Trophoblast cell (in vitro differentiated cells and primary cell): ENCODE measurements at regions not wholly inside any gene's neighbourhood (a gene's known extent, or its start where the extent isn't known, plus 50 kb on each side); places are given as distances from the start of the nearest gene placed in this dataset.
A peak's percentile ranks its signal among the peaks of the same experiment; 100 is the strongest.

ENCODE experiments used
- DNase-seq, 2 donors: peaks; one replicate each; pipeline ENCODE4 v3.0.0-alpha.2; 2016
- H2AFZ ChIP-seq: 2 replicates; pipeline ENCODE4 v1.6.1; 2013; ENCODE audit warnings: low read length, moderate library complexity, mild to moderate bottlenecking; ENCODE audit not compliant: insufficient read depth, poor library complexity
- H2AK5ac ChIP-seq: 2 replicates; pipeline ENCODE4 v1.6.1; 2013; ENCODE audit warnings: mild to moderate bottlenecking, low read length
- H2BK120ac ChIP-seq: 2 replicates; pipeline ENCODE4 v1.6.1; 2013; ENCODE audit warnings: low read length, mild to moderate bottlenecking, moderate library complexity; ENCODE audit not compliant: insufficient read depth, poor library complexity
- H2BK12ac ChIP-seq: 2 replicates; pipeline ENCODE4 v1.6.1; 2013; ENCODE audit warnings: mild to moderate bottlenecking, low read length, moderate library complexity
- H2BK5ac ChIP-seq: 2 replicates; pipeline ENCODE4 v1.6.1; 2013; ENCODE audit warnings: low read length, low read depth, moderate library complexity, mild to moderate bottlenecking; ENCODE audit not compliant: poor library complexity
- H3K14ac ChIP-seq: 2 replicates; pipeline ENCODE4 v1.6.1; 2013; ENCODE audit warnings: mild to moderate bottlenecking, low read length
- H3K18ac ChIP-seq: 2 replicates; pipeline ENCODE4 v1.6.1; 2013; ENCODE audit warnings: mild to moderate bottlenecking, low read length
- H3K23ac ChIP-seq: 2 replicates; pipeline ENCODE4 v1.6.1; 2013; ENCODE audit warnings: low read length
- H3K27ac ChIP-seq: 2 replicates; pipeline ENCODE4 v1.5.1; 2013; ENCODE audit warnings: low read depth, mild to moderate bottlenecking, inconsistent platforms, low read length, moderate library complexity
- H3K27me3 ChIP-seq: 2 replicates; pipeline ENCODE4 v1.6.1; 2013; ENCODE audit warnings: inconsistent platforms, mild to moderate bottlenecking, low read length, moderate library complexity; ENCODE audit not compliant: insufficient read depth
- H3K36me3 ChIP-seq, 2 experiments: 1 replicate in 1 of 2; 2 replicates in 1 of 2; pipeline ENCODE4 v1.6.1; 2013; ENCODE audit warnings: low read length in 2 of 2, mild to moderate bottlenecking in 2 of 2, moderate library complexity in 1 of 2; ENCODE audit not compliant: insufficient read depth in 2 of 2, control insufficient read depth in 1 of 2
- H3K4ac ChIP-seq: 2 replicates; pipeline ENCODE4 v1.6.1; 2013; ENCODE audit warnings: low read depth, mild to moderate bottlenecking, low read length, moderate library complexity
- H3K4me1 ChIP-seq, 2 experiments: 1 replicate in 1 of 2; 2 replicates in 1 of 2; pipeline ENCODE4 v1.6.1; 2013; ENCODE audit warnings: low read length in 2 of 2, mild to moderate bottlenecking in 2 of 2, moderate library complexity in 1 of 2; ENCODE audit not compliant: insufficient read depth in 2 of 2, control insufficient read depth in 1 of 2
- H3K4me2 ChIP-seq: 2 replicates; pipeline ENCODE4 v1.6.1; 2013; ENCODE audit warnings: inconsistent platforms, mild to moderate bottlenecking, low read length, moderate library complexity
- H3K4me3 ChIP-seq: 2 replicates; pipeline ENCODE4 v1.5.1; 2013; ENCODE audit warnings: mild to moderate bottlenecking, low read depth, low read length, inconsistent platforms
- H3K79me1 ChIP-seq: one replicate; pipeline ENCODE4 v1.6.1; 2013; ENCODE audit warnings: low read length
- H3K79me2 ChIP-seq: 2 replicates; pipeline ENCODE4 v1.6.1; 2013; ENCODE audit warnings: low read length, mild to moderate bottlenecking; ENCODE audit not compliant: control insufficient read depth, insufficient read depth, poor library complexity
- H3K9ac ChIP-seq: 2 replicates; pipeline ENCODE4 v1.6.1; 2013; ENCODE audit warnings: mild to moderate bottlenecking, low read length
- H3K9me3 ChIP-seq: 2 replicates; pipeline ENCODE4 v1.6.1; 2013; ENCODE audit warnings: low read depth, mild to moderate bottlenecking, control low read depth, inconsistent platforms, low read length; ENCODE audit not compliant: insufficient read depth
- H4K12ac ChIP-seq: 2 replicates; pipeline ENCODE4 v1.6.1; 2013; ENCODE audit warnings: low read depth, mild to moderate bottlenecking, low read length, moderate library complexity
- H4K8ac ChIP-seq: 2 replicates; pipeline ENCODE4 v1.6.1; 2013; ENCODE audit warnings: low read depth, mild to moderate bottlenecking, low read length, moderate library complexity
- H4K91ac ChIP-seq: one replicate; pipeline ENCODE4 v1.6.1; 2013; ENCODE audit warnings: low read depth, mild to moderate bottlenecking, low read length, moderate library complexity
- WGBS: extraction: QIAGEN DNeasy Blood & Tissue Kit; methylation state at CpG from one replicate; pipeline ENCODE4 v1.1.7; 2013; ENCODE audit warnings: missing lambda C conversion rate; ENCODE audit not compliant: insufficient read length, insufficient coverage; ENCODE audit errors: extremely low coverage; 5-methylcytosine and 5-hydroxymethylcytosine counted together

GRCh38 chr6:145275787-145276186, 459.5 kb downstream of the EPM2A start:
- no peak overlapping the region for H4K12ac ChIP-seq
- H3K4me2 ChIP-seq = no peak overlapping the region
- no peaks in the 10 kb centered on the region for H3K9me3 ChIP-seq
- no peak overlapping the region for H3K23ac ChIP-seq
- no peaks in the 10 kb centered on the region for H3K79me1 ChIP-seq
- H2BK12ac ChIP-seq = no peak overlapping the region
- no peak overlapping the region for H3K9ac ChIP-seq
- WGBS = no CpG with 5 or more reads among the region's 1 CpG
- H3K4ac ChIP-seq = no peak overlapping the region
- H2BK5ac ChIP-seq = no peak overlapping the region
- H2AFZ ChIP-seq = no peak overlapping the region
- no peak overlapping the region for H3K14ac ChIP-seq
- no peaks in the 10 kb centered on the region for H3K4me1 ChIP-seq
- H3K27ac ChIP-seq = no peak overlapping the region
- no peak for DNase-seq
- H4K91ac ChIP-seq = no peak overlapping the region
- no peak overlapping the region for H3K18ac ChIP-seq
- no peaks in the 10 kb centered on the region for H3K36me3 ChIP-seq
- H4K8ac ChIP-seq = no peak overlapping the region
- H3K4me3 ChIP-seq = no peak overlapping the region
- no peak overlapping the region for H2AK5ac ChIP-seq
- no peaks in the 10 kb centered on the region for H3K27me3 ChIP-seq
- H3K79me2 ChIP-seq = no peaks in the 10 kb centered on the region
- no peak overlapping the region for H2BK120ac ChIP-seq

DNA sequence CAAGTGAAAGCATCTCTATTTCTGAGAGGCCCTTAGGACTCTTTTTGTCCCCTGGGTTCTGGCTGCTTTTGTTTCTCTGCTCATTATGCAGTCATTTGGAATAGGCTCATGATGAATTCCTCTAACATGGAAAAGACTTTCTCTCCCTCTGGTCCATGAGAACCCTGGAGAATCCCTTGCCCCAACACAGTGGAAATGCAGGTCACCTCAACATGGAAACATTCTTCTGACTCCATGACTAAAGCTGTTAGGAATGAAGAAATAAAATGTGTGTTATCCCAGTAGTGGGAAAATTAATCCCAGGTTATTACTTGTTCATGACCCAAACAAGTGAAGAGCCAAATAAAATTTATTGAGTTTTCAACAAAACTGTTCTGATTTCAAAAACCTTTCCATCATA, 458.6 kb downstream of the EPM2A start:
- Histone ChIP-seq H3K14ac (no peak overlapping the region), H3K36me3 (no peaks in the 10 kb centered on the region), H2AK5ac (no peak overlapping the region), H3K27me3 (no peaks in the 10 kb centered on the region), H2BK5ac (no peak overlapping the region), H4K8ac (no peak overlapping the region), H3K23ac (no peak overlapping the region), H3K79me1 (no peaks in the 10 kb centered on the region), H3K4ac (no peak overlapping the region), H3K4me1 (no peaks in the 10 kb centered on the region), H3K4me2 (no peak overlapping the region), H2BK12ac (no peak overlapping the region), H3K9me3 (no peaks in the 10 kb centered on the region), H3K27ac (no peak overlapping the region), H3K4me3 (no peak overlapping the region), H4K91ac (no peak overlapping the region), H4K12ac (no peak overlapping the region), H3K9ac (no peak overlapping the region), H3K18ac (no peak overlapping the region), H2AFZ (no peak overlapping the region), H2BK120ac (no peak overlapping the region), H3K79me2 (no peaks in the 10 kb centered on the region)
- no peak for DNase-seq

DNA sequence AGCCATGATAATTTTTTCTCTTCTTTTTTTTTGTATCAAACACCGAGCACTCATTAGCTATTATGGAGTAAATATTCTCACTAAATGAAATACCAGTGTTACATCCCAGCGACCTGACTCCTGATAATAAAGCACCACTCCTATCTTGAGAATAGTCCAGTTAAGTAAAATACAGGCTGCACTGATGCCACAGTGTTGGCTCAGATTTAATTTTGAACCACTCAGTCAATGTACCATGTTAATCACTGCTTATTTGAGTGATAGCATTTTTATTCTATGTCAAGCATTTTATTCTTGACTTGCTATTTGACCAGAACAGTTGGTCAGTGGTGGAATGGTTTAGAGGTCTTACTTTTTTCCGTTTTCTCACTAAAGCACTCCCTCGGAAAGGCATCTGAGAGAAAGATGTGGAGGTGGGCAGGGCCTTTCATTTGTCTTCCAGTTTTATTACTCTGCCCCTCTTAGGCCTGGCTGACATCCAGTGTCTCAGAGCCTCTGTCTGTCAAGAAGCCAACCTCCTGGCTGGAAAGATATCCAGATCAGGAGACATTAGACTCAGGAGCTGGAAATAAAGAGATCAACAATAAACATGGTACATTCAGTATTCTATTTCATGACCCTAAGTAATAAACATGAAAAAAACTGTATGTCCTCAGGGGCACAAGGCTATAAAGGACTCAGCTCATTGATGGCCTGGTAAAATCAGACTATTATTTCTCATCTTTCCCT, 457.8 kb downstream of the EPM2A start:
- Histone ChIP-seq H3K18ac (no peak overlapping the region), H3K14ac (no peak overlapping the region), H3K4me1 (no peaks in the 10 kb centered on the region), H2AK5ac (no peak overlapping the region), H4K91ac (no peak overlapping the region), H3K36me3 (no peaks in the 10 kb centered on the region), H2BK5ac (no peak overlapping the region), H4K12ac (no peak overlapping the region), H2BK12ac (no peak overlapping the region), H2BK120ac (no peak overlapping the region), H3K27me3 (no peaks in the 10 kb centered on the region), H3K4me2 (no peak overlapping the region), H3K79me1 (no peaks in the 10 kb centered on the region), H2AFZ (no peak overlapping the region), H3K27ac (no peak overlapping the region), H3K79me2 (no peaks in the 10 kb centered on the region), H3K9me3 (no peaks in the 10 kb centered on the region), H3K9ac (no peak overlapping the region), H3K4ac (no peak overlapping the region), H3K23ac (no peak overlapping the region), H4K8ac (no peak overlapping the region), H3K4me3 (no peak overlapping the region)
- no CpG with 5 or more reads among the region's 4 CpGs for WGBS
- no peak for DNase-seq

DNA sequence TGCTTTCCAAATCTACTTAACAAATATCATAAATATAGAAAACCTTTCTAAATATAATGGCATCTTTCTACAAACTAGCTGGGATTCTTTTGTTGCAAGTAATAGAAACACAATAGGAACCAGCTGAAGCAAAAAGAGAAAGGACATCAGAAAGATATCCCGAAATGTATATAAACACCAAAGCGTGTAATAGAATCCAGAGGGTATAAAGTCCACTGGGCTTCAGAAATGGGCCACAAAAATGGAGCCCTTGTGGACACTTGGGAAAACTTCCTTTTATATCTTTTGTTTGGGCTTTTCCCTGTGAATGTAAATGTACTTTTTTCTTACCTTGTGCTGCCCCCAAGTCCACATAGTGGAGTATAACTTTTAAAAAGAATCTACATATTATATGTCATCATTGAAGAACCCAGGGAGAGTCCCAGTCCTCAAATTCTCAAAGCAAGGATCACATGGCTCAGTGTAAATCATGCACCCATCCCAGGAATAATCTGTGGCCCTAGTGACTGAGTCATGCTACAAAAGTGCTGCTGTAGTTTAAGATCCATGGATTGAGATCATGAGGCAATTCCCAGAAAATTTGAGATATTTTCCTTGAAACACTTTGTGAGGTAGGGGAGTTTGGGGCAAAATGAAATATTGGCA, 457.0 kb downstream of the EPM2A start:
- Histone ChIP-seq H3K4me1 (no peaks in the 10 kb centered on the region), H3K27ac (no peak overlapping the region), H3K27me3 (no peaks in the 10 kb centered on the region), H3K79me2 (no peaks in the 10 kb centered on the region), H3K9ac (no peak overlapping the region), H4K12ac (no peak overlapping the region), H3K18ac (no peak overlapping the region), H4K91ac (no peak overlapping the region), H2AK5ac (no peak overlapping the region), H3K4ac (no peak overlapping the region), H2AFZ (no peak overlapping the region), H3K36me3 (no peaks in the 10 kb centered on the region), H2BK120ac (no peak overlapping the region), H2BK12ac (no peak overlapping the region), H4K8ac (no peak overlapping the region), H3K9me3 (no peaks in the 10 kb centered on the region), H3K79me1 (no peaks in the 10 kb centered on the region), H3K4me2 (no peak overlapping the region), H2BK5ac (no peak overlapping the region), H3K4me3 (no peak overlapping the region), H3K23ac (no peak overlapping the region), H3K14ac (no peak overlapping the region)
- no CpG with 5 or more reads among the region's 2 CpGs for WGBS
- DNase-seq = peak in 1 of 2 donors; percentile 11
